Uterus (tissue), 2 donors: ENCODE measurements at regions not wholly inside any gene's neighbourhood (a gene's known extent, or its start where the extent isn't known, plus 50 kb on each side); places are given as distances from the start of the nearest gene placed in this dataset.

ENCODE experiments used
- CTCF ChIP-seq, 4 experiments: fragments of 200-600 bp in 2 of 4; fragments of 450-650 bp in 2 of 4; sonication (generic) in 2 of 4; IDR thresholded peaks; one replicate each; pipeline ENCODE4 v1.5.1; 2016 to 2019; ENCODE audit warnings: antibody characterized with exemption in 4 of 4, mild to moderate bottlenecking in 2 of 4, moderate library complexity in 1 of 4
- POLR2A ChIP-seq, 2 donors: fragments of 450-650 bp; IDR thresholded peaks; one replicate each; pipeline ENCODE4 v1.6.1; 2016; ENCODE audit warnings: antibody characterized with exemption in 2 of 2, mild to moderate bottlenecking in 1 of 2, moderate library complexity in 1 of 2

GRCh38 chr9:19597176-19597575 lies 188.4 kb downstream of the ACER2 start:
- TF ChIP-seq CTCF (IDR thresholded peaks at IDR 0.05): no peak
- TF ChIP-seq POLR2A (IDR thresholded peaks at IDR 0.05): no peak
